Left lung (tissue), 4 donors: ENCODE measurements at regions not wholly inside any gene's neighbourhood (a gene's known extent, or its start where the extent isn't known, plus 50 kb on each side); places are given as distances from the start of the nearest gene placed in this dataset.

Experiments
- ATAC-seq: fragments of 200-7000 bp; cut with Tn5 transposase; one replicate; pipeline ENCODE4 v1.9.1; 2020; ENCODE audit warnings: moderate library complexity
- DNase-seq, 4 donors: peaks; one replicate each; pipeline ENCODE4 v3.0.0-alpha.2; 2013 to 2020
- H3K27ac ChIP-seq, 2 donors: fragments of 200-600 bp; sonication (generic) in 1 of 2; one replicate each; pipeline versions ENCODE4 v1.5.0 to v1.8.0; 2020 to 2021
- H3K27me3 ChIP-seq, 2 donors: fragments of 200-600 bp; sonication (generic) in 1 of 2; one replicate each; pipeline versions ENCODE4 v1.5.0 to v1.8.0; 2020 to 2021
- H3K36me3 ChIP-seq, 2 donors: fragments of 200-600 bp; sonication (generic) in 1 of 2; one replicate each; pipeline versions ENCODE4 v1.5.0 to v1.8.0; 2020 to 2021
- H3K4me1 ChIP-seq, 2 donors: fragments of 200-600 bp; one replicate each; pipeline ENCODE4 v1.8.0; 2021
- H3K4me3 ChIP-seq, 2 donors: fragments of 200-600 bp; sonication (generic) in 1 of 2; one replicate each; pipeline versions ENCODE4 v1.5.0 to v1.8.0; 2020 to 2021; ENCODE audit warnings: mild to moderate bottlenecking in 1 of 2
- H3K9me3 ChIP-seq, 2 donors: fragments of 200-600 bp; sonication (generic) in 1 of 2; one replicate each; pipeline versions ENCODE4 v1.5.0 to v1.8.0; 2020 to 2021
- CTCF ChIP-seq, 2 donors: fragments of 200-600 bp; sonication (generic) in 1 of 2; IDR thresholded peaks; one replicate each; pipeline versions ENCODE4 v1.5.0 to v1.8.0; 2021; ENCODE audit warnings: antibody characterized with exemption in 2 of 2
- intact Hi-C, 2 donors: fragments of 100-400 bp; cut with DNase I; formaldehyde crosslinking; loops; one replicate each; pipeline versions ENCODE4 v1.11.2 to v1.14.2; 2022
- donor health status: DM: no; HTN: yes; CAD: no.
- donor health status: DM: no; HTN: no; CAD: no.

GRCh38 chr5:126309860-126310259 lies 113.3 kb upstream of the GRAMD2B start:
- intact Hi-C loops, result no loop called here
- H3K27ac ChIP-seq, result no peak overlapping the region

GRCh38 chr5:126311766-126312165 lies 111.4 kb upstream of the GRAMD2B start:
- Histone ChIP-seq H3K4me1 (no peaks in the 10 kb centered on the region), H3K9me3 (no peaks in the 10 kb centered on the region), H3K27ac (no peak overlapping the region), H3K4me3 (no peak overlapping the region), H3K27me3 (no peaks in the 10 kb centered on the region), H3K36me3 (no peaks in the 10 kb centered on the region)
- peak in 2 of 4 donors; percentile 15 to 36 for DNase-seq
- intact Hi-C loops, result no loop called here
- ATAC-seq, result no peak
- TF ChIP-seq CTCF (IDR thresholded peaks at IDR 0.05), result no peak

More at GRCh38 chr5:126309860-126310259, 113.3 kb upstream of the GRAMD2B start:
- Histone ChIP-seq H3K27me3 (no peaks in the 10 kb centered on the region), H3K4me1 (no peaks in the 10 kb centered on the region), H3K36me3 (no peaks in the 10 kb centered on the region), H3K9me3 (peaks cover 0 to 5% of the 10 kb centered on the region in 2 donors), H3K4me3 (no peak overlapping the region)
- ATAC-seq, result no peak
- no peak for DNase-seq
- no peak for TF ChIP-seq CTCF (IDR thresholded peaks at IDR 0.05)

- no peaks in the 10 kb centered on the region for H3K36me3 ChIP-seq
- no peak overlapping the region for H3K27ac ChIP-seq
- no peak for TF ChIP-seq CTCF (IDR thresholded peaks at IDR 0.05)
- intact Hi-C loops, result no loop called here
- DNase-seq, result no peak
- no peak for ATAC-seq
- H3K4me3 ChIP-seq, result no peak overlapping the region
- no peaks in the 10 kb centered on the region for H3K27me3 ChIP-seq
- H3K4me1 ChIP-seq, result no peaks in the 10 kb centered on the region
- H3K9me3 ChIP-seq, result no peaks in the 10 kb centered on the region
Observed at GRCh38 chr5:126315341-126315740, 107.9 kb upstream of the GRAMD2B start.

- H3K27ac ChIP-seq, result no peak overlapping the region
- H3K36me3 ChIP-seq, result no peaks in the 10 kb centered on the region
- ATAC-seq (no peak), DNase-seq (no peak)
- no peaks in the 10 kb centered on the region for H3K27me3 ChIP-seq
- TF ChIP-seq CTCF (IDR thresholded peaks at IDR 0.05), result no peak
- H3K4me1 ChIP-seq, result no peaks in the 10 kb centered on the region
- H3K4me3 ChIP-seq, result no peak overlapping the region
- intact Hi-C loops, result no loop called here
- H3K9me3 ChIP-seq, result no peaks in the 10 kb centered on the region
Observed at GRCh38 chr5:126332326-126332725, 90.9 kb upstream of the GRAMD2B start.

GRCh38 chr5:126334760-126335159 lies 88.4 kb upstream of the GRAMD2B start:
- no peak overlapping the region for H3K4me3 ChIP-seq
- no peaks in the 10 kb centered on the region for H3K4me1 ChIP-seq
- intact Hi-C loops, result no loop called here
- no peaks in the 10 kb centered on the region for H3K9me3 ChIP-seq
- DNase-seq, result peak in 1 of 4 donors; percentile 14
- no peaks in the 10 kb centered on the region for H3K27me3 ChIP-seq
- TF ChIP-seq CTCF (IDR thresholded peaks at IDR 0.05), result no peak
- ATAC-seq, result no peak
- no peaks in the 10 kb centered on the region for H3K36me3 ChIP-seq
- no peak overlapping the region for H3K27ac ChIP-seq
